HG03196 (cell line): ENCODE measurements at regions not wholly inside any gene's neighbourhood (a gene's known extent, or its start where the extent isn't known, plus 50 kb on each side); places are given as distances from the start of the nearest gene placed in this dataset.

ENCODE experiments used
- ATAC-seq: cut with Tn5 transposase; IDR thresholded peaks from one replicate; pipeline ENCODE4 v1.9.1; 2021; ENCODE audit not compliant: unreplicated experiment

DNA sequence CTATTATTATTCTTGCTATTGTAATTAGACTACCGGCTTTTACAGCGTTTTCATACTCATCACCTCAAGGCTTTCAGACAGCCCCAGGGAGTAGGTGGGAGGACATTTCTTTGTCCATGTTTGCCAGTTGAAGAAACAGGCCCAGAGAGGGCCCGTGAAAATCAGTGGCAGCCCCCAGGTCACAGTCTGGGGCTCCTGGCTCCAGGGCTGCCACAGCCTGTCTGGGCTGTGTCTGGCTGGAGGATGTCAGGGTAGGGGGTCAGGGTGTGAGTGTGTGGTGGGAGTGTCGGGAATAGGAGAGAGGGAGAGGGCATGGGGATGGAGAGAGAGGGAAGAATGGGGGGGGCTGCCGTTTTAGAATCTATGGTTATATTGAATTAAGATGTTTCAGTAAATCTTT, 118.2 kb upstream of the TLE3 start:
- no peak for ATAC-seq

DNA sequence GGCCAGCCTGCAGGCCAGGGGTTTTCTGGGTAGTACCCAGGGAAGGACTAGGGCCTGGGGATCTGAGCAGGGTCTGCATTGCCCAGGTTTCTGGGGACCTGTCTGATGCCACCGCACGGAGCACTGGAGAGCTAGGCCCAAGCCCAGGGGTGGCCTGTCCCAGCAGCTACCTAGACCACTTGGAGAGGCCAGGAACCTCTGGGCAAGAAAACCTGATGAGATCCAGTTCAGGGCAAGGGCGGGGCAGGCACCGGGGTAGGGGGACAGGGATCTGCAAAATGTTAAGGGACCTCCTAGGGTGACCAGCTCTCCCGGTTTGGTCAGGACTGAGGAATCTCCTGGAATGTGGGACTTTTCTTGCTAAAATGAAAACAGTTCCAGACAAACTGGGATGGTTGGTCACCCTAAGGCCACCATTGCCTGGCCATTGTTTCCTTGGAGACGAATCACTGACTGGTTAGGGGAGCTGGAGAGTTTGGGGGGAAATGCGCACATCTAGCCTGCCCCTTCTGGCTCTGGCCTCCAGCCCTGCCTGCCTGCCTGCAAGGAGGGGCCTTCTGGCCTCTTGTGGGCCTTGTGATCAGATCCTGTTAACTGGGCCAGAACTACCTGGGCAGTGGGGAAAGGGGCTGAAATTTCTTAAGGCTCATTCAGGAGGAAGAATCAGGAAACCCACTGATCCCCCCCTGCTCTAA, 117.4 kb upstream of the TLE3 start:
- ATAC-seq: no peak

GRCh38 chr15:70214276-70214675, 116.6 kb upstream of the TLE3 start:
- no peak for ATAC-seq

DNA sequence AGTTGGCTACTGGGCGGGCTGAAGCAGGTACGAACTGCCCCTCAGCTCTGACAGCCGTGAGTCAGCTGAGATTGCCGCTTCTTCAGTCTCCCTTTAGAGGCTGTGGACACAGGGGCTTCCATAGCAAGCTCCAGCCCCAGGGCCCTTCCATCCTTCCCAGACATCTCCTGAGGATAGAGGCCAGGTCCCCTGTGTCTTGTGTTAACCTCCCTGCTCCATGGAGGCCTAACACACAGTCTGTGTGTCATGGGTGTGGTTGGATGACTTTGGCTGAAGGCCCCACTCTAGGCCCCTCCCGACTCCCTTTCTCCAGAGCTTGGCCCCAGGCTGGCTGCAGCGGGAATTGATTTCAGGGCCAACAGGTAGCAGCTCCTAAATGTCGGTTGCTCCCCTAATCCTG, 116.1 kb upstream of the TLE3 start:
- no peak for ATAC-seq

- ATAC-seq: no peak
Observed at GRCh38 chr15:70212963-70213315, 115.2 kb upstream of the TLE3 start.

DNA sequence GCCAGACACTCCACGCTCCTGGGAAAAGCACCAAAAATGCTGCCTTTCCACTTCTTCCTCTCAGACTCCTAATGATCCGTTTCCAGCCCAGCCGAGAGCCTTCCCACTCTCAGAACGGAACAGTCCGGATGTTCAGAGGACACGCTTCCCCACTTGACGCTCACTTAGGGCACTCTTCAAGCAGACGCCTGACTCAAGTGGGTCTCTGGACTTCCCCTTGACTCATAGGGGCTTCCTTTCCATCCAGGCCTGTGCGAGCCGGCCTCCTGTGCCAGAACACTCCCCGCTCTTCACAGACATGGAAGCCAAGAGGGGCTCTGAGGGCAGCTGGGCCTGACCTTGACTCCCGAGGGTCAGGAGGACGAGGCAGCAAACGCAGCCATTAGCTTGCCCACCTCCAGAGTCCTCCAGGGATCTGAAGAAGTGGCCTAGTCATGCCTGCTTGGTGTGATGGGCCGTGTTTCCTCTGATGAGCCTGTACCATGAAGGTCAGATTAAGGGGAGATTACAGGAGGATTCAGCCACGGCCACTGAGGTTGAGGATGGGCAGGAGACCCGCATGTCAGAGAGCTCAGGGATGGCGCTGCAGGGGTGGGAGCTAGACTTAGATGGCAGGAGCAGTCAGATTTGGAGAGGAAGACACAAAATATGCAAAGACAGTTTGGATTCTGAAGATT, 114.7 kb upstream of the TLE3 start:
- no peak for ATAC-seq

- no peak for ATAC-seq
Observed at GRCh38 chr15:70210528-70210927, 112.8 kb upstream of the TLE3 start.

DNA sequence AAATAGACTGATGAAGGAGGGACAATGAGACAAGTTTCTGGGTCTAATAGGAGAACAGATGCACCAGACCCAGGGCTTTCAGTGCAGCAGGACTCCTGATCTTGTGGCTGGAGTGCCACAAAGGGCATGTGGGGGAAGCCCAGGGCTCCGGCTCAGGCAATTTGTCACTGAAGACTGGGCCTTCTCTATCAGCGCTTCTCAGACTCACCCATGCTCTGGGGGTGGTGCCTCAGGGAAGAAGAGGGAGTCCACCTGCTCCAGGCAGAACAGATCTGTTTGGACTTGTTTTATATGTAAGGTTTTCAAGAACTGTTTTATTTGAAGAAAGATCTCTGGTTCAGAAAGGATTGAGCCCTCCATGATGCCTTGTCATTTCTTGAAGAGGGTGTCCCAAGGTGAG, 112.4 kb upstream of the TLE3 start:
- ATAC-seq: no peak

- no peak for ATAC-seq
Observed at GRCh38 chr15:70209499-70209898, 111.8 kb upstream of the TLE3 start.

- no peak for ATAC-seq
Observed at GRCh38 chr15:70208332-70208731, 110.6 kb upstream of the TLE3 start.

DNA sequence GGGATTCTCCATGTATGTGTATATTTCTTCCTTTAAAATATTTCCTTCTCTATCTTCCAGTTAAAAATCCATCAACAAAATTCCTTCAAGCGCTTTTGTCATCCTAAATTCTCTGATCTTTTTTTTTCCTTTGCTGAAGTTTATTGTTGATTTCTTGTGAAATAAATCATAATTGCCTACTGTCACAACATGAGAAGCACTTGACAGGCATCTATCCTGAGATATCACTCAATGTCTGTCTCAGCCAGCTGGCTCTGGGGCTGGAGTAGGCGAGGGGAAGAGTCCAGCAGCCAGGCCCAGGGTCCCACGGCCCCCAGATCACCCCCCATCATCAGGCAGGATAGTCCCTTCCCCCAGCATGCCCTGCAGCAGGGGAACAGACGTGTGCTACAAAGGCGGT, 109.0 kb upstream of the TLE3 start:
- no peak for ATAC-seq

- ATAC-seq: no peak
Observed at GRCh38 chr15:70204652-70205051, 106.9 kb upstream of the TLE3 start.

- no peak for ATAC-seq
Observed at GRCh38 chr15:70203981-70204560, 106.4 kb upstream of the TLE3 start.

GRCh38 chr15:70202756-70203155, 105.0 kb upstream of the TLE3 start:
- no peak for ATAC-seq

- ATAC-seq: no peak
Observed at GRCh38 chr15:70201425-70201775, 103.7 kb upstream of the TLE3 start.

GRCh38 chr15:70200511-70201424, 103.1 kb upstream of the TLE3 start:
- ATAC-seq: no peak

- no peak for ATAC-seq
Observed at GRCh38 chr15:70199540-70200410, 102.1 kb upstream of the TLE3 start.

- no peak for ATAC-seq
Observed at GRCh38 chr15:70199124-70199482, 101.4 kb upstream of the TLE3 start.

DNA sequence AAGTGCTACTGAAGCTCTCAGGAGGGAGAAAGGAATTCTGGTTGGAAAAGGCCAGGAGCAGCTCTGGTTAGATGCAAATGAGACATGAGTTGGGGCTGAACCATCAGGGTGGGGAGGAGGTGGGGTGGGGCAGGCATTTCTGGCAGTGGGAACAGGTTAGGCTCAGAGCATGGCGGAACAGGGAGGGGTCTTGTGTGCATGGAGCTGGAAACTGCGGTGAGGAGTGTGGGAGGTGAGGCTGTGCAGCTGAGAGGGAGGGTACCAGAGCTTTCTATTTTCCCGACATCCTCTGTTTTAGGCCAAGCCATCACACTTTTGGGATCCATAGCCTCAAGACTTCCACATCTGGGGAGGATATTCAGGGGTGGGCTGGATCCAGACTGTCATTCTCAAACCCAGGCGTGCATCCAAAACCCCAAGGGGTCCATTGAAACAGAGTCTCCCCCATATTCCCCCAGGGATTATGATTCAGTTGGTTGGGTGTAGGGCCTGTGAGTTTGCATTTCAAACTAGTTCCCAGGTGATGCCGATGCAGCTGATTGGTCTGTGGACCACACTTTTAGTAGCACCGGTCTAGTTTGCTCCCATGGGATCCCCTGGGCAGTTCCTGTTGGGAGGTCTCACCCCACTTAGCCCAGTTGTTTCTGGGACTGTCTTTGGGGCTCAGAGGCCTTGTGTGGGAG, 100.9 kb upstream of the TLE3 start:
- ATAC-seq: no peak

DNA sequence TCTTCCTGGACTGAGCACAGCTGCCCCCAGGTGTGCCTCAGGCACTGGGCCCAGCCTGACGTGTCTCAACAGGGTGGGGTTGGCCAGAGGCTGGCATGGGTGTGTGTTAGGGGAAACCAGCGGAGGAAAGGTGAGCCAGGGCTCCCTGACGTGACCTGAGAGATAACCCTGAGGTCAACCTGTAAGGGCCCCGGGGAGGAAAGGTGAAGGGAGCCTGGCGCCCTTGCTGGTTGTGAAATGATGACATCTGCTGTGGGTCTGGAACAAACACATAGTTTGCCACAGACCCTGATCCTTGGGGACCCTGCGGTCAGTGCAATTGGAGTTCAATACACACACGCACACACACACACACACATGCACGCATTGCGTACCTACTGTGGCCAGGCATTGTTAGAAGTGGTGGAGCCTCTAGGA, 100.2 kb upstream of the TLE3 start:
- ATAC-seq: no peak
